Large intestine (tissue), 3 donors: ENCODE measurements at regions not wholly inside any gene's neighbourhood (a gene's known extent, or its start where the extent isn't known, plus 50 kb on each side); places are given as distances from the start of the nearest gene placed in this dataset.

Source experiments
- DNase-seq, 2 donors: peaks; one replicate each; pipeline versions ENCODE4 v3.0.0 to v3.0.0-alpha.2; 2013
- H3K27ac ChIP-seq: one replicate; pipeline ENCODE4 v1.5.1; 2013; ENCODE audit warnings: low read length
- H3K27me3 ChIP-seq: 2 replicates; pipeline ENCODE4 v1.6.1; 2013; ENCODE audit warnings: low read length; ENCODE audit not compliant: control insufficient read depth, insufficient read depth
- H3K36me3 ChIP-seq: 2 replicates; pipeline ENCODE4 v1.6.1; 2013; ENCODE audit warnings: low read length; ENCODE audit not compliant: control insufficient read depth, insufficient read depth
- H3K4me1 ChIP-seq: one replicate; pipeline ENCODE4 v1.6.1; 2013; ENCODE audit warnings: low read length; ENCODE audit not compliant: control insufficient read depth, insufficient read depth
- H3K4me3 ChIP-seq: one replicate; pipeline ENCODE4 v1.5.1; 2013; ENCODE audit warnings: low read length
- H3K9me3 ChIP-seq: one replicate; pipeline ENCODE4 v1.6.1; 2013; ENCODE audit warnings: mild to moderate bottlenecking, low read depth, low read length, moderate library complexity; ENCODE audit not compliant: control insufficient read depth
- WGBS: methylation state at CpG from one replicate; pipeline ENCODE4 v1.1.5; 2013; ENCODE audit warnings: low lambda C conversion rate; ENCODE audit not compliant: insufficient coverage; 5-methylcytosine and 5-hydroxymethylcytosine counted together

DNA sequence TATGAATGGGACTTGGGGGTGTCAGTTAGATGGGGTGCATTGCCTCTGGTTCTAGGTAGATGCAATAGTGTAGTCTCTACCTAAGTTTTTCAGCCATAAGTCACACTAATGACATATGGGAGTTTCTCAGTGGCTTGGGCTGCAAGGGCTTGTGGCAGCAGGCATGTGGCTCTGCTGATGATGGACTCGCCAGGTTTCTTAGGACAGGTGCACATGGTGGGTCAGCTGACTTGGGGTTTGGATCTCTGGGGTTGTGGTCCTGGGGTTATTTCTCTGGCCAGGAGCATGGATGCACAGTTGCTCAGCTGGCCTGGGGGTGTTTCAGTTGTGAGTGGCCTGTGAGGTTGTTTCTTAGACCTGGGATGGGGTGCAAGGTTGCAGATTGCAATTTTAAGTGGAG is 120.0 kb upstream of the DCBLD2 start:
- no peaks in the 10 kb centered on the region for H3K4me1 ChIP-seq
- WGBS = no CpG with 5 or more reads among the region's 1 CpG
- no peak for DNase-seq
- no peaks in the 10 kb centered on the region for H3K36me3 ChIP-seq
- no peak overlapping the region for H3K27ac ChIP-seq
- H3K9me3 ChIP-seq = no peaks in the 10 kb centered on the region
- H3K4me3 ChIP-seq = no peak overlapping the region
- no peaks in the 10 kb centered on the region for H3K27me3 ChIP-seq

DNA sequence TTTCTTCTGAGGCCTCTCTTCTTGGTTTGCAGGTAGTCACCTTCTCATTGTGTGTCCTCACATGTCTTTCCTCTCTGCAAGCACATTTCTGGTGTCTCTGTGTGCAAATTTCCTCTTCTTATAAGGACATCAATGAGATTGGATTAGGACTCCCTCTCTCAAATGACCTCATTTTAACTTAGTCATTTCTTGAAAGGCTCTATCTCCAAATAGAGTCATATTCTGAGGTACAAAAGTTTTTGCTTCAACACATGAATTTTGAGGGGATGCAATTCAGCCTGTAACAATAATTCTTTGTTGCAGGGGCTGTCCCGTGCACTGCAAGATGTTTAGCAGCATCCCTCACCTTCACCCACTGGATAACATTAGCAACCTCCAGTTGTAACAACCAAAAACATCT is 115.0 kb upstream of the DCBLD2 start:
- no peaks in the 10 kb centered on the region for H3K27me3 ChIP-seq
- H3K36me3 ChIP-seq = no peaks in the 10 kb centered on the region
- no peaks in the 10 kb centered on the region for H3K9me3 ChIP-seq
- WGBS = no CpG with 5 or more reads among the region's 1 CpG
- H3K27ac ChIP-seq = no peak overlapping the region
- DNase-seq = no peak
- H3K4me1 ChIP-seq = no peaks in the 10 kb centered on the region
- no peak overlapping the region for H3K4me3 ChIP-seq

DNA sequence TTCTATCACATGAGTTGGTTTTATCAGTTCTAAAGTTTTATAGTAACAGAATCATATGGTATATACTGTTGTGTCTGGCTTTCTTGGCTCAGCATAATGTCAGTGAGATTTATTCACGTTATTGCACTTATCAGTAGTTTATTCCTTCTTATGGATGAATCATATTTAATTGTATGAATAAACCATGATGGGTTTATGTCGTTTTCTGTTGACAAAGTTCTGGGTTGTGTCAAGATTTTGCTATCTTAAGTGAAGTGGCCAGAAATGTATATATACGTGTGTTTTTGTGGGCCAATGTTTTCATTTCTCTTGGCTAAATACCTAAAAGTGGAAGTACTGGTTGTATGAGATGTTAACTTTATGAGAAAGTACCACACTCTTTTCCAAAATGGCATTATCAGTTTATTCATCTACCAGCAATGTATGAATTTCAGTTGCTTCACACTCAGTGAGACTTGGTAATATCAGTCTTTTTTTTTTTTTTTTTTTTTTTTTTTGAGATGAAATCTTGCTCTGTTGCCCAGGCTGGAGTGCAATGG is 112.4 kb upstream of the DCBLD2 start:
- H3K9me3 ChIP-seq = no peaks in the 10 kb centered on the region
- no peaks in the 10 kb centered on the region for H3K36me3 ChIP-seq
- H3K4me1 ChIP-seq = no peaks in the 10 kb centered on the region
- no CpG with 5 or more reads among the region's 3 CpGs for WGBS
- H3K27me3 ChIP-seq = no peaks in the 10 kb centered on the region
- no peak overlapping the region for H3K4me3 ChIP-seq
- H3K27ac ChIP-seq = no peak overlapping the region
- DNase-seq = no peak

DNA sequence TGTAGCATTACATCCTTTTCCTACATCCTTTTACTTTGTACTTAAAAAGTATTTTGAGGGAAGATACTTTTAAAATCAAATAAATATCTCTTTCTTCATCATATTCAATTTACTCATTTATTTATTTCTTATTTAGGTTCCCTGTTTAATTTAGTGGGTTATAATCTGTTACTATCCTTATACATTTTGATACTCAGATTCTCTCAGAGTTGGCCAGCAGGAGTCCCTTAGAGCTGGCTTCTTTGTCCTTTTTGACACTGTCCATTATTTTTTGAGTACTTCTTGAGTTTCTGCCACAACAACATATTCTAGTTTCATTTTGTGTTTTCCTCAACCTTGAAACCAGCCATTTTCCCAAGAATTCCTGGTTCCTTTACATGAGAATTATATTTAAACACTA is 111.6 kb upstream of the DCBLD2 start:
- Histone ChIP-seq H3K9me3 (no peaks in the 10 kb centered on the region), H3K4me3 (no peak overlapping the region), H3K27me3 (no peaks in the 10 kb centered on the region), H3K36me3 (no peaks in the 10 kb centered on the region), H3K4me1 (no peaks in the 10 kb centered on the region), H3K27ac (no peak overlapping the region)
- DNase-seq = no peak

DNA sequence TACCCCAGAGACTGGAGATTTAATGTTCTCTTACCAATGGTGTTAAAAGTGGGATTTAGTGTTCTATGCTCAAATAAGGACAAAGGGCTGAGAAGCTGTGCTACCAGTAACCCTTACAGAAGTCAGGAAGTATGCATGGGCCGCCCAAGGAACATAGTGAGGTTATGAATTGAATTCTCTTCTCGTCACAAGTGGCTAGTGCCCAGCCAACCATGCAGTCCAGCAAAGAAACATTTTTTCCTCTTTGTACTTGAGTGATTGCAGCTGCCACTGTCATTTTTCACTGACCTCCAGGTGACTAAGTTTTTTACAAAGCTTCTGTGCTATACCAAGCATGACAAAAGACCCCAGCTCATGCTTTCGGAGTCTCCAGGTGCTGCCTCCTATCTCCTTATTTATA is 110.6 kb upstream of the DCBLD2 start:
- H3K9me3 ChIP-seq = no peaks in the 10 kb centered on the region
- WGBS = no CpG with 5 or more reads among the region's 3 CpGs
- no peaks in the 10 kb centered on the region for H3K27me3 ChIP-seq
- no peaks in the 10 kb centered on the region for H3K4me1 ChIP-seq
- H3K36me3 ChIP-seq = no peaks in the 10 kb centered on the region
- no peak for DNase-seq
- no peak overlapping the region for H3K4me3 ChIP-seq
- H3K27ac ChIP-seq = no peak overlapping the region

DNA sequence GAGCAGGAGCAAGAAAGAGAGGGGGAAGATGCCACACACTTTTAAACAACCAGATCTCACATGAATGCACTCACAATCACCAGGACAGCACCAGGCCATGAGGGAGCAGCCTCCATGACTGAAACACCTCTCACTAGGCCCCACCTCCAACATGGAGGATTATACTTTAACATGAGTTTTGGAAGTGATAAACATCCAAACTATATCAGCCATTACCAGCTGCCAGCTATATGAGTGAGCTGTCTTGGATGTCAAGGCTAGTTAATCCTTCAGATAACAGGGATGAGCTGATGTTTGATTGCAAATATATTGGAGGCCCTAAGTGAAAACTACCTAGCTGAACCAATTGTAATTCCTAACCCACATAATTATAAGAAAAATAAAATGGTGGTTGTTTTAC is 108.4 kb upstream of the DCBLD2 start:
- Histone ChIP-seq H3K27ac (no peak overlapping the region), H3K27me3 (no peaks in the 10 kb centered on the region), H3K9me3 (no peaks in the 10 kb centered on the region), H3K36me3 (no peaks in the 10 kb centered on the region), H3K4me1 (no peaks in the 10 kb centered on the region), H3K4me3 (no peak overlapping the region)
- DNase-seq = no peak

DNA sequence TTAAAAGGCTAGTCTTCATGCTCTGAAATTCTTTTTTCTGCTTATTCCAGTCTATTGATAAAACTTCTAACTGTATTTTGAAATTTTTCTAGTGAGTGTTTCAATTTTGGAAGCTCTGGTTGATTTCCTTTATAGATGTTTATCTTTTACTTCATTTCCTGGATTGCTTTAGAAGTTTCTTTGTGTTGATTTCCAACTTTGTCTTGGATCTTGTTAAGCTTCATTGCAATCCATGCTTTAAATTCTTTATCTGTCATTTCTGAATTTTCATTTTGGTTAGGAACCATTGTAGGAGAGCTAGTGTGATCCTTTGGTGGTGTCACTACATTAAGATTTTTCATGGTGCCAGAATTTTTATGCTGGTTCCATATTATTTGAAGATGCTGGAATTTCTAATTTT is 105.2 kb upstream of the DCBLD2 start:
- H3K4me3 ChIP-seq = no peak overlapping the region
- no peaks in the 10 kb centered on the region for H3K9me3 ChIP-seq
- H3K27me3 ChIP-seq = no peaks in the 10 kb centered on the region
- no peaks in the 10 kb centered on the region for H3K36me3 ChIP-seq
- H3K4me1 ChIP-seq = no peaks in the 10 kb centered on the region
- no peak for DNase-seq
- H3K27ac ChIP-seq = no peak overlapping the region

DNA sequence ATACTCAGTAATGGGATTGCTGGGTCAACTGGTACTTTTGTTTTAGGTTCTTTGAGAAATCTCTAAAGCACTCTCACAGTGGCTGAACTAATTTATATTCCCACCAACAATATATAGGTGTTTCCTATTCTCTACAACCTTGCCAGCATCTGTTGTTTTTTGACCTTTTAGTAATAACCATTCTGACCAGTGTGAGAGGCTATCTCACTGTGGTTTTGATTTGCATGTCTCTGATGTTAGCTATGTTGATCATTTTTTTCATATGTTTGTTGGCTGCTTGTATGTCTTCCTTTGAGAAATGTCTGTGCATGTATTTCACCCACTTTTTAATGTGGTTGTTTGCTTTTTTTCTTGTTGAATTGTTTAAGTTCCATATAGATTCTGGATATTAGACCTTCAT is 98.2 kb upstream of the DCBLD2 start:
- no peaks in the 10 kb centered on the region for H3K36me3 ChIP-seq
- no peak overlapping the region for H3K27ac ChIP-seq
- H3K4me3 ChIP-seq = no peak overlapping the region
- no peaks in the 10 kb centered on the region for H3K9me3 ChIP-seq
- H3K4me1 ChIP-seq = no peaks in the 10 kb centered on the region
- H3K27me3 ChIP-seq = no peaks in the 10 kb centered on the region
- no peak for DNase-seq

DNA sequence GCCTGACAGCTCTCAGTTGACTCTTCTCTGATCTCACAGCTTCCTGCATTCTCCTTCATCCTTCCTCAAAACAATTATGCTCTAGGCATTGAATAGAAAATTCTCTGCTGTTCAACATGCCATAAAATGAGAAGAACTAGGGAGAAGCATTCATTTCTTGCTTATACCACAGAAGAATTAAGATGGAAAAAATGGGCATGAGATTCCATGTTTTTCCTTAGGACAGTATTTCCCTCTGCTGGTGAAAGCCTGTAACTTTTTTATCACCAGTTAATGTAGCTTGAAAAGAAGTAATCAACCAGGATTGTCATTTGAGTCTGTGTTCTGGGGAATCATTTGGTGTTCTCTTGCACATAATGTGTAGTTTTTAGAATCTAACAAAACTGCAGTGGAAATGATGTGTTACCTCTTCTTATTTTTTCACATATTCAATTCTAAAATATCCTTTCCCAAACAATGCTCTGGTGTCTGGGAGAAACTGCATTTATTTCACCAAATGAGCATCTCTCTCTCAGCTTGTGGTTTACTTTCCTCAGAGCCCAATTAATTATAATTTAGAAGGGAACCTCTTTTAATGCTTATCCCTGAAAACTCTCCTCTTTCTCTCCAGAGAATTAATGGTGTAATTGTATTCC is 92.8 kb upstream of the DCBLD2 start:
- Histone ChIP-seq H3K27me3 (no peaks in the 10 kb centered on the region), H3K4me3 (no peak overlapping the region), H3K4me1 (no peaks in the 10 kb centered on the region), H3K9me3 (no peaks in the 10 kb centered on the region), H3K36me3 (no peaks in the 10 kb centered on the region), H3K27ac (no peak overlapping the region)
- peak in 1 of 2 donors; percentile 4 for DNase-seq

DNA sequence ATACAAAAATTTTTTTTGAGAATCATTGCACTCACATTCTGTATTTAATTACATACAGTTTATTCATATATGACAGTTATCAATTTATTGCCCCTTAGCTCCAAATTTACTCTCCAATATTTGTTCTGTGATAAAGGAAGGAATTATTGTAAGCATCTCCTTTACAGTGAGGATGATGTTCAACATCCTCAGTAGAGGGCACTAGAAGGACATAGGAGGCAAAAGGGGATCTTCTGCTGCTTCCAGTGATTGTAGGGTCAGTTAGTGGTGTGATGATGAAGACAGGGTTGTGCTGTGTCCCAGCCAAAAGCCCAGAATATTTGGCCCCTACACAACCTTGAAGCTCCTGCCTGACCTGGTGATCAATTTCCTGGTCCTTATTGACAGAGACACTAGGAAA is 89.9 kb upstream of the DCBLD2 start:
- no peaks in the 10 kb centered on the region for H3K9me3 ChIP-seq
- no peak overlapping the region for H3K27ac ChIP-seq
- DNase-seq = no peak
- H3K36me3 ChIP-seq = no peaks in the 10 kb centered on the region
- no peaks in the 10 kb centered on the region for H3K27me3 ChIP-seq
- no peak overlapping the region for H3K4me3 ChIP-seq
- no peaks in the 10 kb centered on the region for H3K4me1 ChIP-seq

DNA sequence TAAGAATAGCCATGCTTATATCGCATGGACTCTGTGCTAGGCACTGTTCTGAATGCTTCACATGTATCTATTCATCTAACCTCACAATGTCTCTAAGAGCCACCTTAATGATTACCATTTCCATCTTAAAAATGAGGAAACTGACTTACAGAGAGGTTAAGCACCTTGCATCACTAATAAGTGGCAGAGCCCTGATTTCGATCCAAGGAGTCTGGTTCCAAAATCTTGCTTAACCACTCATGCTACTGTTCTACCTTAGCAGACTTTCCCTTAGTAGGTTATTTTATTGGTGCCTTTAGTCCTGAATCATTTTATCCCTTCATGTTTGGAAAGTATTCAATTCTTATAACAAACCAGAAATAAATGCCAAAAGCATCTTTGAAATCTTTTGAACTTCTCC is 89.2 kb upstream of the DCBLD2 start:
- no peak overlapping the region for H3K4me3 ChIP-seq
- 80% methylated on average over 1 of the region's 2 CpGs for WGBS
- H3K27me3 ChIP-seq = no peaks in the 10 kb centered on the region
- no peak for DNase-seq
- H3K9me3 ChIP-seq = no peaks in the 10 kb centered on the region
- no peak overlapping the region for H3K27ac ChIP-seq
- H3K36me3 ChIP-seq = no peaks in the 10 kb centered on the region
- H3K4me1 ChIP-seq = no peaks in the 10 kb centered on the region
